HG02571 (cell line): ENCODE measurements at regions not wholly inside any gene's neighbourhood (a gene's known extent, or its start where the extent isn't known, plus 50 kb on each side); places are given as distances from the start of the nearest gene placed in this dataset.
"Not testable (repeated sequence)": the region's sequence is repeated elsewhere in the genome, so short reads cannot be mapped to it uniquely, and the experiment has no call there.

Source experiments
- ATAC-seq: cut with Tn5 transposase; IDR thresholded peaks from one replicate; pipeline ENCODE4 v1.9.1; 2021; ENCODE audit warnings: mild to moderate bottlenecking, moderate library complexity; ENCODE audit not compliant: unreplicated experiment

- no peak for ATAC-seq
These were observed 157.1 kb downstream of the PHLDA1 start for GRCh38 chr12:75874441-75874840.

GRCh38 chr12:75872762-75873161, 158.8 kb downstream of the PHLDA1 start:
- ATAC-seq = no peak

GRCh38 chr12:75870878-75871277, 160.7 kb downstream of the PHLDA1 start:
- no peak for ATAC-seq

- no peak for ATAC-seq
These were observed 163.1 kb downstream of the PHLDA1 start for GRCh38 chr12:75868501-75868900.

GRCh38 chr12:75865315-75865714, 166.3 kb downstream of the PHLDA1 start:
- no peak for ATAC-seq

GRCh38 chr12:75864161-75864560, 167.4 kb downstream of the PHLDA1 start:
- ATAC-seq = no peak

- no peak for ATAC-seq
These were observed 168.0 kb downstream of the PHLDA1 start for GRCh38 chr12:75863533-75863932.

GRCh38 chr12:75862692-75863471, 168.7 kb downstream of the PHLDA1 start:
- no peak for ATAC-seq

- no peak for ATAC-seq
These were observed 171.7 kb downstream of the PHLDA1 start for GRCh38 chr12:75859868-75860267.

GRCh38 chr12:75856235-75856634, 175.3 kb downstream of the PHLDA1 start:
- ATAC-seq = no peak

- no peak for ATAC-seq
These were observed 176.2 kb downstream of the PHLDA1 start for GRCh38 chr12:75855360-75855759.

- no peak for ATAC-seq
These were observed 176.8 kb downstream of the PHLDA1 start for GRCh38 chr12:75854681-75855309.

- not testable (repeated sequence) for ATAC-seq
These were observed 177.4 kb downstream of the PHLDA1 start for GRCh38 chr12:75854137-75854536.

GRCh38 chr12:75853626-75854025, 177.9 kb downstream of the PHLDA1 start:
- no peak for ATAC-seq

- ATAC-seq = no peak
These were observed 178.6 kb downstream of the PHLDA1 start for GRCh38 chr12:75852956-75853355.

GRCh38 chr12:75852143-75852542, 179.4 kb downstream of the PHLDA1 start:
- ATAC-seq = no peak

GRCh38 chr12:75850721-75851462, 180.7 kb downstream of the PHLDA1 start:
- ATAC-seq = no peak

GRCh38 chr12:75848961-75849360, 182.6 kb downstream of the PHLDA1 start:
- ATAC-seq = no peak

GRCh38 chr12:75848431-75848925, 183.1 kb downstream of the PHLDA1 start:
- no peak for ATAC-seq

GRCh38 chr12:75846102-75846501, 185.5 kb downstream of the PHLDA1 start:
- no peak for ATAC-seq

- no peak for ATAC-seq
These were observed 186.6 kb downstream of the PHLDA1 start for GRCh38 chr12:75844985-75845384.
